ENCODE measurements at regions not wholly inside any gene's neighbourhood (a gene's known extent, or its start where the extent isn't known, plus 50 kb on each side); places are given as distances from the start of the nearest gene placed in this dataset.

DNA sequence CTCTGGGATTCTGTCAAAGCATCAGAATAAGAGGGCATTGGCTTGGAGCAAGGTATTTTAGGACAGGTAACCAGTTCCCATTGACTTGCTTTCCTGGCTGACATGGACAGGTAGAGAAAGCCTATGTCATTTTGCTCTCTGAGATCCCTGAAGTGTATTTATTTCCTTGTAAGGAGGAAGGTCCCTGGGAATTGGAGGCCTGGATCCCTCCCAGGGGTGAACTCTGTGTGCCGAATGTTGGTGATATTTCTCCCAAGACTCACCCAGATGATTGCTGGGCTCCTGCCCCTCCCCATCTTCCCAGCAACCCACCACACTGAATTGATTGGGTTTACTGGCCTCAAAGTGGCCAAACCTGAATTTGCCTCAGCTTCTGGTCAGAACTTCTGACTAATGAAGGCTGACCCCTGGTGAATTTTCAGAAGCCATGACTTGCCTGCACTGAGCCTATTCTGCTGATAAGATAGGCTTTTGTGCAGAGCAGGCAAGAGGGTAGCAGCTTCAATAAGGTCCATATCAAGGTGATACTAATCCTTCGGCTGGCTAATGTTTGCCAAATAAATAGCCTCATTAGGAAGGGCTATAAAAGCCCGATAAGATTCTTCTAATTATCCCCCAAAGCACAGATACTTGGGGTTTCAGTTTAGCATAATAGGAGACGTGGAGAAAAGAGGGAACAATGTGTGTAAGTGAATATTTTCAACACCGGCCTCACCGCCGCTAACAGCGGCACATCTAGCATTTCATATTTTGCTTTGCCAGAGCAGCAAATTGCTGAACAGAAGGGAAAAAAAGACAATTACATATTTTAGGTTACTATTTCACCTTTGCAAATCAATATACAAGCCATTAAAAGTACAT is 152.9 kb upstream of the PITX1 start:
- TF ChIP-seq ZBTB40 (IDR thresholded peaks at IDR 0.05; ENCODE audit: borderline replicate concordance) (no peak), MEF2A (IDR thresholded peaks at IDR 0.05; ENCODE audit: insufficient read depth, low read depth, low read length) (no peak), CREB1 (IDR thresholded peaks at IDR 0.05; ENCODE audit: low read depth) (no peak), NFYA (IDR thresholded peaks at IDR 0.05; ENCODE audit: borderline replicate concordance, low read depth, low read length) (no peak), POLR2AphosphoS2 (IDR thresholded peaks at IDR 0.05; ENCODE audit: low read depth, low read length) (no peak), ZBED1 (IDR thresholded peaks at IDR 0.05; ENCODE audit: borderline replicate concordance) (no peak), NFIC (IDR thresholded peaks at IDR 0.05; ENCODE audit: low read depth, low read length) (no peak), CEBPB (IDR thresholded peaks at IDR 0.05; ENCODE audit: borderline replicate concordance in 1 of 2, low read depth in 2 of 2, low read length in 2 of 2) (no peak), NFXL1 (IDR thresholded peaks at IDR 0.05; ENCODE audit: borderline replicate concordance) (no peak), TAF1 (IDR thresholded peaks at IDR 0.05; ENCODE audit: borderline replicate concordance, low read depth, low read length) (no peak), POLR2AphosphoS5 (IDR thresholded peaks at IDR 0.05; ENCODE audit: low read length) (no peak), REST (IDR thresholded peaks at IDR 0.05; ENCODE audit: low read depth, low read length) (no peak)
- TF ChIP-seq, protein P1, sequence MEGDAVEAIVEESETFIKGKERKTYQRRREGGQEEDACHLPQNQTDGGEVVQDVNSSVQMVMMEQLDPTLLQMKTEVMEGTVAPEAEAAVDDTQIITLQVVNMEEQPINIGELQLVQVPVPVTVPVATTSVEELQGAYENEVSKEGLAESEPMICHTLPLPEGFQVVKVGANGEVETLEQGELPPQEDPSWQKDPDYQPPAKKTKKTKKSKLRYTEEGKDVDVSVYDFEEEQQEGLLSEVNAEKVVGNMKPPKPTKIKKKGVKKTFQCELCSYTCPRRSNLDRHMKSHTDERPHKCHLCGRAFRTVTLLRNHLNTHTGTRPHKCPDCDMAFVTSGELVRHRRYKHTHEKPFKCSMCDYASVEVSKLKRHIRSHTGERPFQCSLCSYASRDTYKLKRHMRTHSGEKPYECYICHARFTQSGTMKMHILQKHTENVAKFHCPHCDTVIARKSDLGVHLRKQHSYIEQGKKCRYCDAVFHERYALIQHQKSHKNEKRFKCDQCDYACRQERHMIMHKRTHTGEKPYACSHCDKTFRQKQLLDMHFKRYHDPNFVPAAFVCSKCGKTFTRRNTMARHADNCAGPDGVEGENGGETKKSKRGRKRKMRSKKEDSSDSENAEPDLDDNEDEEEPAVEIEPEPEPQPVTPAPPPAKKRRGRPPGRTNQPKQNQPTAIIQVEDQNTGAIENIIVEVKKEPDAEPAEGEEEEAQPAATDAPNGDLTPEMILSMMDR (IDR thresholded peaks at IDR 0.05 in 2 of 3, conservative IDR thresholded peaks at IDR 0.05 in 1 of 3; ENCODE audit: control insufficient read depth in 2 of 3, extremely low read depth in 1 of 3, insufficient read depth in 1 of 3, low read depth in 3 of 3, low read length in 3 of 3) = no peak
- TF ChIP-seq, protein P2, sequence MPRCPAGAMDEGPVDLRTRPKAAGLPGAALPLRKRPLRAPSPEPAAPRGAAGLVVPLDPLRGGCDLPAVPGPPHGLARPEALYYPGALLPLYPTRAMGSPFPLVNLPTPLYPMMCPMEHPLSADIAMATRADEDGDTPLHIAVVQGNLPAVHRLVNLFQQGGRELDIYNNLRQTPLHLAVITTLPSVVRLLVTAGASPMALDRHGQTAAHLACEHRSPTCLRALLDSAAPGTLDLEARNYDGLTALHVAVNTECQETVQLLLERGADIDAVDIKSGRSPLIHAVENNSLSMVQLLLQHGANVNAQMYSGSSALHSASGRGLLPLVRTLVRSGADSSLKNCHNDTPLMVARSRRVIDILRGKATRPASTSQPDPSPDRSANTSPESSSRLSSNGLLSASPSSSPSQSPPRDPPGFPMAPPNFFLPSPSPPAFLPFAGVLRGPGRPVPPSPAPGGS (IDR thresholded peaks at IDR 0.05; ENCODE audit: borderline replicate concordance, insufficient read depth, low read depth, low read length, poor library complexity, severe bottlenecking) = no peak
